Activated CD4-positive, alpha-beta T cell treated with anti-CD3 and anti-CD28 coated beads for 36 hours (primary cell): ENCODE measurements at regions not wholly inside any gene's neighbourhood (a gene's known extent, or its start where the extent isn't known, plus 50 kb on each side); places are given as distances from the start of the nearest gene placed in this dataset.
"Not testable (repeated sequence)": the region's sequence is repeated elsewhere in the genome, so short reads cannot be mapped to it uniquely, and the experiment has no call there.

Source experiments
- ATAC-seq: fragments of 200-7000 bp; cut with Tn5 transposase; one replicate; pipeline ENCODE4 v1.10.0; 2021; ENCODE audit warnings: mild to moderate bottlenecking, moderate library complexity
- CTCF ChIA-PET: fragments of 350-600 bp; sonication (Branson Sonifier 250); formaldehyde crosslinking; loops from one replicate; lab custom pipeline; 2021; ENCODE audit warnings: antibody characterized with exemption; lab: Charles Lee
- POLR2A ChIA-PET: fragments of 350-600 bp; sonication (Branson Sonifier 250); formaldehyde crosslinking; loops from one replicate; lab custom pipeline; 2021; ENCODE audit warnings: antibody characterized with exemption, inconsistent platforms; lab: Charles Lee
- DNase-seq: peaks from one replicate; pipeline ENCODE4 v3.0.0-alpha.2; 2020
- H3K27ac Mint-ChIP-seq: one replicate; pipeline ENCODE4 v1.8.0; 2021; ENCODE audit warnings: mixed read lengths
- H3K27me3 Mint-ChIP-seq: one replicate; pipeline ENCODE4 v1.8.0; 2021; ENCODE audit warnings: mixed read lengths
- H3K36me3 Mint-ChIP-seq: one replicate; pipeline ENCODE4 v1.8.0; 2021; ENCODE audit warnings: low read depth, mixed read lengths
- H3K4me1 Mint-ChIP-seq: one replicate; pipeline ENCODE4 v1.8.0; 2021; ENCODE audit warnings: mixed read lengths
- H3K4me3 Mint-ChIP-seq: one replicate; pipeline ENCODE4 v1.8.0; 2021; ENCODE audit warnings: mild to moderate bottlenecking, moderate library complexity, mixed read lengths
- H3K9me3 Mint-ChIP-seq: one replicate; pipeline ENCODE4 v1.8.0; 2021; ENCODE audit warnings: low read depth, mixed read lengths
- intact Hi-C, 2 experiments: fragments of 100-400 bp; cut with DNase I in 1 of 2; cut with micrococcal nuclease in 1 of 2; formaldehyde crosslinking; loops; one replicate each; pipeline versions ENCODE4 v1.14.2 to v1.15.1; 2022 to 2024; cut with DNase I, micrococcal nuclease

- H3K4me1 Mint-ChIP-seq, result no peaks in the 10 kb centered on the region
- POLR2A ChIA-PET, result no interaction called here
- CTCF ChIA-PET, result interaction anchor here (1.2 kb wide), 1 partner anchor 8 kb away, joined by 3 read pairs; no protein-coding TSS in a partner anchor
- no peaks in the 10 kb centered on the region for H3K27me3 Mint-ChIP-seq
- no peak overlapping the region for H3K4me3 Mint-ChIP-seq
- DNase-seq (no peak), ATAC-seq (no peak)
- H3K27ac Mint-ChIP-seq, result no peak overlapping the region
- peaks cover 3% of the 10 kb centered on the region for H3K9me3 Mint-ChIP-seq
- H3K36me3 Mint-ChIP-seq, result no peaks in the 10 kb centered on the region
- intact Hi-C loops, result no loop called here
Measured at GRCh38 chr11:57047610-57048009, 58.9 kb downstream of the OR5AK2 start.

- intact Hi-C loops, result no loop called here
- no peak overlapping the region for H3K4me3 Mint-ChIP-seq
- POLR2A ChIA-PET, result no interaction called here
- peaks cover 2% of the 10 kb centered on the region for H3K9me3 Mint-ChIP-seq
- no peak for ATAC-seq
- no peaks in the 10 kb centered on the region for H3K4me1 Mint-ChIP-seq
- no peak overlapping the region for H3K27ac Mint-ChIP-seq
- no peaks in the 10 kb centered on the region for H3K27me3 Mint-ChIP-seq
- H3K36me3 Mint-ChIP-seq, result no peaks in the 10 kb centered on the region
- CTCF ChIA-PET, result no interaction called here
- DNase-seq, result no peak
Measured at GRCh38 chr11:57049749-57050148, 61.0 kb downstream of the OR5AK2 start.

GRCh38 chr11:57054817-57055216 is 66.1 kb downstream of the OR5AK2 start:
- ChIA-PET POLR2A (no interaction called here), CTCF (no interaction called here)
- no peaks in the 10 kb centered on the region for H3K27me3 Mint-ChIP-seq
- DNase-seq, result no peak
- no peaks in the 10 kb centered on the region for H3K36me3 Mint-ChIP-seq
- H3K9me3 Mint-ChIP-seq, result peaks cover 2% of the 10 kb centered on the region
- no peaks in the 10 kb centered on the region for H3K4me1 Mint-ChIP-seq
- H3K27ac Mint-ChIP-seq, result no peak overlapping the region
- H3K4me3 Mint-ChIP-seq, result no peak overlapping the region
- intact Hi-C loops, result no loop called here
- no peak for ATAC-seq

GRCh38 chr11:57055744-57056143 is 67.0 kb downstream of the OR5AK2 start:
- Mint-ChIP-seq H3K36me3 (no peaks in the 10 kb centered on the region), H3K4me1 (no peaks in the 10 kb centered on the region), H3K27me3 (no peaks in the 10 kb centered on the region), H3K9me3 (peaks cover 2% of the 10 kb centered on the region), H3K4me3 (no peak overlapping the region), H3K27ac (no peak overlapping the region)
- intact Hi-C loops, result no loop called here
- CTCF ChIA-PET, result no interaction called here
- DNase-seq, result no peak
- POLR2A ChIA-PET, result no interaction called here
- no peak for ATAC-seq

GRCh38 chr11:57056735-57057134 is 68.0 kb downstream of the OR5AK2 start:
- no peaks in the 10 kb centered on the region for H3K36me3 Mint-ChIP-seq
- no peaks in the 10 kb centered on the region for H3K27me3 Mint-ChIP-seq
- peaks cover 4% of the 10 kb centered on the region for H3K9me3 Mint-ChIP-seq
- intact Hi-C loops, result no loop called here
- no peak for ATAC-seq
- ChIA-PET POLR2A (no interaction called here), CTCF (no interaction called here)
- H3K4me1 Mint-ChIP-seq, result no peaks in the 10 kb centered on the region
- DNase-seq, result no peak
- H3K4me3 Mint-ChIP-seq, result no peak overlapping the region
- no peak overlapping the region for H3K27ac Mint-ChIP-seq

GRCh38 chr11:57057561-57057960 is 68.8 kb downstream of the OR5AK2 start:
- Mint-ChIP-seq H3K36me3 (no peaks in the 10 kb centered on the region), H3K9me3 (peaks cover 8% of the 10 kb centered on the region), H3K27ac (no peak overlapping the region), H3K4me1 (no peaks in the 10 kb centered on the region), H3K27me3 (no peaks in the 10 kb centered on the region), H3K4me3 (no peak overlapping the region)
- ATAC-seq, result no peak
- intact Hi-C loops, result no loop called here
- ChIA-PET POLR2A (no interaction called here), CTCF (no interaction called here)
- DNase-seq, result no peak

- H3K4me1 Mint-ChIP-seq, H3K27me3 Mint-ChIP-seq, POLR2A ChIA-PET, DNase-seq, H3K4me3 Mint-ChIP-seq, CTCF ChIA-PET, H3K9me3 Mint-ChIP-seq, ATAC-seq, intact Hi-C loops, H3K36me3 Mint-ChIP-seq, H3K27ac Mint-ChIP-seq: not testable (repeated sequence)
Measured at GRCh38 chr11:57062957-57063356, 74.2 kb downstream of the OR5AK2 start.

- DNase-seq, result no peak
- no peak overlapping the region for H3K27ac Mint-ChIP-seq
- peaks cover 1% of the 10 kb centered on the region for H3K9me3 Mint-ChIP-seq
- ChIA-PET POLR2A (no interaction called here), CTCF (interaction anchor here (0.6 kb wide), 1 partner anchor 203 kb away, joined by 3 read pairs; no protein-coding TSS in a partner anchor)
- no peak for ATAC-seq
- no peak overlapping the region for H3K4me3 Mint-ChIP-seq
- intact Hi-C loops, result no loop called here
- H3K36me3 Mint-ChIP-seq, result no peaks in the 10 kb centered on the region
- peaks cover 4% of the 10 kb centered on the region for H3K27me3 Mint-ChIP-seq
- no peaks in the 10 kb centered on the region for H3K4me1 Mint-ChIP-seq
Measured at GRCh38 chr11:57069942-57070341, 81.2 kb downstream of the OR5AK2 start.

- no peaks in the 10 kb centered on the region for H3K9me3 Mint-ChIP-seq
- no peak for ATAC-seq
- DNase-seq, result no peak
- H3K4me1 Mint-ChIP-seq, result no peaks in the 10 kb centered on the region
- peaks cover 4% of the 10 kb centered on the region for H3K27me3 Mint-ChIP-seq
- no peak overlapping the region for H3K27ac Mint-ChIP-seq
- ChIA-PET POLR2A (no interaction called here), CTCF (no interaction called here)
- no peak overlapping the region for H3K4me3 Mint-ChIP-seq
- H3K36me3 Mint-ChIP-seq, result no peaks in the 10 kb centered on the region
- intact Hi-C loops, result no loop called here
Measured at GRCh38 chr11:57071829-57072228, 83.1 kb downstream of the OR5AK2 start.

- Mint-ChIP-seq H3K27ac (no peak overlapping the region), H3K4me3 (no peak overlapping the region), H3K4me1 (no peaks in the 10 kb centered on the region), H3K9me3 (no peaks in the 10 kb centered on the region), H3K36me3 (no peaks in the 10 kb centered on the region), H3K27me3 (peaks cover 4% of the 10 kb centered on the region)
- intact Hi-C loops, result no loop called here
- CTCF ChIA-PET, result no interaction called here
- DNase-seq, result no peak
- ATAC-seq, result no peak
- POLR2A ChIA-PET, result no interaction called here
Measured at GRCh38 chr11:57072640-57073039, 83.9 kb downstream of the OR5AK2 start.

- H3K4me1 Mint-ChIP-seq, result no peaks in the 10 kb centered on the region
Measured at GRCh38 chr11:57073128-57073527, 84.4 kb downstream of the OR5AK2 start.

GRCh38 chr11:57081356-57081755 is 92.6 kb downstream of the OR5AK2 start:
- Mint-ChIP-seq H3K27ac (no peak overlapping the region), H3K4me3 (no peak overlapping the region), H3K4me1 (no peaks in the 10 kb centered on the region), H3K36me3 (no peaks in the 10 kb centered on the region), H3K9me3 (no peaks in the 10 kb centered on the region), H3K27me3 (peaks cover 9% of the 10 kb centered on the region)
- intact Hi-C loops, result no loop called here
- DNase-seq (no peak), ATAC-seq (no peak)
- ChIA-PET CTCF (no interaction called here), POLR2A (no interaction called here)

More at GRCh38 chr11:57073128-57073527, 84.4 kb downstream of the OR5AK2 start:
- no peak overlapping the region for H3K27ac Mint-ChIP-seq
- POLR2A ChIA-PET, result no interaction called here
- H3K36me3 Mint-ChIP-seq, result no peaks in the 10 kb centered on the region
- CTCF ChIA-PET, result no interaction called here
- intact Hi-C loops, result no loop called here
- peaks cover 4% of the 10 kb centered on the region for H3K27me3 Mint-ChIP-seq
- no peak overlapping the region for H3K4me3 Mint-ChIP-seq
- no peaks in the 10 kb centered on the region for H3K9me3 Mint-ChIP-seq
- ATAC-seq, result no peak
- no peak for DNase-seq

- no peak overlapping the region for H3K4me3 Mint-ChIP-seq
- DNase-seq, result no peak
- POLR2A ChIA-PET, result no interaction called here
- no peaks in the 10 kb centered on the region for H3K36me3 Mint-ChIP-seq
- no peak overlapping the region for H3K27ac Mint-ChIP-seq
- intact Hi-C loops, result no loop called here
- no peaks in the 10 kb centered on the region for H3K9me3 Mint-ChIP-seq
- peaks cover 9% of the 10 kb centered on the region for H3K27me3 Mint-ChIP-seq
- no peaks in the 10 kb centered on the region for H3K4me1 Mint-ChIP-seq
- CTCF ChIA-PET, result no interaction called here
- no peak for ATAC-seq
Measured at GRCh38 chr11:57082125-57082524, 93.4 kb downstream of the OR5AK2 start.
